Ishikawa (cell line): ENCODE measurements at regions not wholly inside any gene's neighbourhood (a gene's known extent, or its start where the extent isn't known, plus 50 kb on each side); places are given as distances from the start of the nearest gene placed in this dataset.

ENCODE experiments used
- RAD21 ChIP-seq: IDR thresholded peaks from 2 replicates; pipeline ENCODE4 v1.6.1; 2012; ENCODE audit warnings: low read depth
- YY1 ChIP-seq: IDR thresholded peaks from 2 replicates; pipeline ENCODE4 v1.6.1; 2012; ENCODE audit warnings: low read depth

- TF ChIP-seq RAD21 (no peak), YY1 (no peak)
Observed at GRCh38 chr6:14375930-14376329, 258.4 kb downstream of the CD83 start.
